Subcutaneous abdominal adipose tissue (tissue), 5 donors: ENCODE measurements at regions not wholly inside any gene's neighbourhood (a gene's known extent, or its start where the extent isn't known, plus 50 kb on each side); places are given as distances from the start of the nearest gene placed in this dataset.

Source experiments
- H3K27ac ChIP-seq: one replicate; pipeline ENCODE4 v1.7.0; 2013; ENCODE audit warnings: low read depth, mild to moderate bottlenecking, inconsistent platforms, low read length, moderate library complexity
- H3K27me3 ChIP-seq, 5 donors: one replicate each; pipeline ENCODE4 v1.7.0; 2013; ENCODE audit warnings: low read length in 5 of 5, inconsistent platforms in 1 of 5; ENCODE audit not compliant: control insufficient read depth in 5 of 5, insufficient read depth in 4 of 5
- H3K36me3 ChIP-seq, 5 donors: one replicate each; pipeline ENCODE4 v1.7.0; 2013; ENCODE audit warnings: low read length in 5 of 5; ENCODE audit not compliant: control insufficient read depth in 5 of 5, insufficient read depth in 5 of 5
- H3K4me1 ChIP-seq, 5 donors: one replicate each; pipeline ENCODE4 v1.7.0; 2013; ENCODE audit warnings: low read length in 5 of 5, mild to moderate bottlenecking in 3 of 5, moderate library complexity in 1 of 5; ENCODE audit not compliant: control insufficient read depth in 5 of 5, insufficient read depth in 5 of 5
- H3K4me3 ChIP-seq, 5 donors: one replicate each; pipeline ENCODE4 v1.7.0; 2013; ENCODE audit warnings: low read length in 5 of 5, low read depth in 1 of 5
- H3K9ac ChIP-seq, 5 donors: one replicate each; pipeline ENCODE4 v1.7.0; 2013; ENCODE audit warnings: low read length in 5 of 5, mild to moderate bottlenecking in 4 of 5, moderate library complexity in 3 of 5
- H3K9me3 ChIP-seq, 5 donors: one replicate each; pipeline ENCODE4 v1.7.0; 2013; ENCODE audit warnings: low read length in 5 of 5; ENCODE audit not compliant: control insufficient read depth in 5 of 5
- donor health status: healthy.
- donor health status: healthy.
- donor health status: healthy.
- donor health status: healthy.
- donor health status: healthy.

DNA sequence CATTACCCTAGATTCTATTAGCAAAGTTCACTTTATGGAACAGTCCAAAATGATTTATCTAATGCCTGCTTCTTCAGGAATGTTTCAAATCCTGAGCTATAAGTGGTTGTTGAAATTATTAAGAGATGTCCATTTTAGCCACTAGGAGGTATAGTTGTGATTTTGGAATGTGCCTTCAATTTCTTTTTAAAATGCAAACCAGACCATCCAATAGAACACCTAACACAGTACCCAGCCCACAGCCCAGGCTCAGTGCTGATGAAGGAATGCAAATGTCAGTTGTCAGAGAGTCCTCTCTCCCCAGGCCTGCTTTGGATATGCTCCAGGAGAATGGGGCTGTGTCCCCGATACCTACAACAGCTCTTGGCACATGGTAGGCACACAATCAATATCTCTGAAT lies 85.8 kb upstream of the E2F8 start:
- Histone ChIP-seq H3K27me3 (peaks cover 0 to 8% (median 0%) of the 10 kb centered on the region in 5 donors), H3K4me3 (no peak overlapping the region), H3K9ac (no peak overlapping the region), H3K27ac (no peak overlapping the region), H3K9me3 (no peaks in the 10 kb centered on the region), H3K4me1 (peaks cover 0 to 5% (median 0%) of the 10 kb centered on the region in 5 donors), H3K36me3 (no peaks in the 10 kb centered on the region)

DNA sequence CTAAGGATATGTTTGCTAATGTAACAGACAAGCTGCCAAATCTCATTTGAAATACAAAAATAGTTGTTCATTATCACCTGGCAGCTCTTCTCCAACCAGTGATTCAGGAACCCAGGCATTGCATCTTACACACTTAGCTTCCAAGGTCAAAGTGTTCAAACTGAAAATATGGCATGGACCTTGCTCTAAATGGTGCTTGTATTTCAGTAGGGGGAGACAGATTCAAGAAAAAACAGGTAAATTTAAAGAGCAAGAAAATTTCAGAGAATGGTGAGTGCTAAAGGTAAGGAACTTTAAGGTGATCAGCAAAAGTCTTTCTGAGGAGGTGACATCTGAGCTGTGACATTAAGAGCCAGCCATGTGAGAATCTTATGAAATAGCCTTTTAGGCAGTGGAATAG lies 82.8 kb upstream of the E2F8 start:
- no peaks in the 10 kb centered on the region for H3K36me3 ChIP-seq
- no peak overlapping the region for H3K4me3 ChIP-seq
- no peak overlapping the region for H3K9ac ChIP-seq
- no peak overlapping the region for H3K27ac ChIP-seq
- H3K27me3 ChIP-seq = peaks cover 0 to 14% (median 5%) of the 10 kb centered on the region in 5 donors
- H3K4me1 ChIP-seq = peaks cover 0 to 7% (median 4%) of the 10 kb centered on the region in 5 donors
- no peaks in the 10 kb centered on the region for H3K9me3 ChIP-seq

DNA sequence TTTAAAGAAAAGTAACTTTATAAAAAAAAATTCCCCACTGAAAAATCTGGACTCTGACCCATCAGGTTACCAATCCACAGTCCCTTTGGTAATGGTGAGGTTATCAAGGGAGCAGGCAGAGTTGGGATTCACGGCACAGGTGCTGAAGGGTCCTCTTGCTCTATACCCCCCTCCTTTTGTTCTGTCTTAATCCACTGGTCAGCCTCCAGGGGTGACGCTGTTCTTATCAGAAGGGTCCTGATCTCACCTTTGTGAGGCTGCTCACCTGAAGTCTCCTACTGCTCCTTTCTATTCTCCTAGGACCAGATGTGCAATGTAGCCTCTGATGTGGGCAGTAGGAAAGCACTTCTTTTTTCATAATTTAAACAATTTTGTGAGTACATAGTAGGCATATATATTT lies 80.6 kb upstream of the E2F8 start:
- Histone ChIP-seq H3K27ac (no peak overlapping the region), H3K36me3 (no peaks in the 10 kb centered on the region), H3K27me3 (peaks cover 0 to 14% (median 6%) of the 10 kb centered on the region in 5 donors), H3K4me1 (peaks cover 7 to 16% (median 12%) of the 10 kb centered on the region in 5 donors), H3K9me3 (no peaks in the 10 kb centered on the region), H3K9ac (no peak overlapping the region), H3K4me3 (no peak overlapping the region)

DNA sequence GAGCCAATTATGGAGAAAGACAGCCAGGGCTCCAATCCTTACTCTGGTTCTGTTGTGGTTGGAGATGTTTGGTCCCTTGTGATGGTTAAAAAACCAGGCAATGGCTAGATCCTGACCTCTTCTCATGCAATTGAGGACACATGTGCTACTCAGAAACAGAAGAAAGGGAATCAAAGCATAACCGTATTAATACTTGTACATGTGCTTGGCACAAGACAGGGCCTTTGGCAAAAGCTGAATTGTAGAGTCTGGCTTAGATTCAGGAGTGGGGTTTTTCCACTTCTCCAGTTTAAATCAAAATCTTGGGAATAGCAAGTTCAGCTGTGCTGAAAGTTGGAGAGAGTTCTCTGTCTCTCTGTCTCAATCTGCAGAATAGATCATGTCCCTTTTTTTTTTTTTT lies 80.1 kb upstream of the E2F8 start:
- Histone ChIP-seq H3K9me3 (no peaks in the 10 kb centered on the region), H3K4me3 (no peak overlapping the region), H3K27ac (no peak overlapping the region), H3K9ac (no peak overlapping the region), H3K4me1 (peaks cover 9 to 19% (median 15%) of the 10 kb centered on the region in 5 donors), H3K27me3 (peaks cover 0 to 14% (median 7%) of the 10 kb centered on the region in 5 donors), H3K36me3 (no peaks in the 10 kb centered on the region)

DNA sequence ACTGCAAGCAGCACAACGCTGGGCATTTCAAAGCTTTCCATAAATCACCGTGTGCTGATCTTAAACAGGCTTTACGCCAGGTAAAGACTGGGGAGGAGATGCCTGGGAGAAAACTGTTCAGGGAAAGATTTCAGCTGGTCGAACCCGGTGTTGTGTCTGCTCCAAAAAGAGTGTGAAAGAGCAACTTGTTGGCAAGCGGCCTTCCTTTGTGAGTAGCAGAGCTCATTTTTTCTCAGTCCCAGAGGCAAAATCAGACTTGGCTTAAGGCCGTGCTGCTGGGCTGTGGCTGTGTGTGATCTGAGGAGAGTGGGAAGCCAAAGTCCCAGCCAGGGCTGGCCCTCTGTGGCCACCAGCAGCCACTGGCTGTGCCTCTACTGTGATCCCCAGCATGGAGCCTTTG lies 75.7 kb upstream of the E2F8 start:
- Histone ChIP-seq H3K4me3 (no peak overlapping the region), H3K27ac (no peak overlapping the region), H3K9me3 (no peaks in the 10 kb centered on the region), H3K4me1 (peaks cover 9 to 22% (median 16%) of the 10 kb centered on the region in 5 donors), H3K27me3 (peaks cover 0 to 8% (median 7%) of the 10 kb centered on the region in 5 donors), H3K9ac (no peak overlapping the region), H3K36me3 (no peaks in the 10 kb centered on the region)

DNA sequence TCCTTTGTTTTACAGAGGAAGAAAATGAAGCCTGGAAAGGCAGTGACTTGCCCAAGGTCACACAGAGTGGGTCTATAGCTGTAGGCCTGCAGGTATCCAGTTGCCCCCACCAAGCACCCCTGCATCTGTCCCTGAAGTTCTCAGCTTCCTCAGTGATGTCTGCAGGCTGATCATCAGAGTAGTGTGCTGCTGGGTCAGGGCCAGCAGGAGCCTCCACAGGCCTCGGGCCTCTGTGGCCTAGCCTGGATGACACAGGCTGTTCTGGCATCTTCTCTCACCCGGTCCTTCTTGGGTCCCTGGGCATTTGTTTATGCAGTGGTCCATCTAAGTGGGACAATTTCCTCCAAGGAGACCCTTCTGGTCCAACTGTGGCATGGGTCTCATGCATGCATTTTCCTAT lies 74.8 kb upstream of the E2F8 start:
- Histone ChIP-seq H3K27ac (no peak overlapping the region), H3K4me1 (peaks cover 9 to 20% (median 11%) of the 10 kb centered on the region in 5 donors), H3K36me3 (no peaks in the 10 kb centered on the region), H3K4me3 (no peak overlapping the region), H3K27me3 (peaks cover 0 to 8% (median 3%) of the 10 kb centered on the region in 5 donors), H3K9me3 (no peaks in the 10 kb centered on the region), H3K9ac (no peak overlapping the region)

DNA sequence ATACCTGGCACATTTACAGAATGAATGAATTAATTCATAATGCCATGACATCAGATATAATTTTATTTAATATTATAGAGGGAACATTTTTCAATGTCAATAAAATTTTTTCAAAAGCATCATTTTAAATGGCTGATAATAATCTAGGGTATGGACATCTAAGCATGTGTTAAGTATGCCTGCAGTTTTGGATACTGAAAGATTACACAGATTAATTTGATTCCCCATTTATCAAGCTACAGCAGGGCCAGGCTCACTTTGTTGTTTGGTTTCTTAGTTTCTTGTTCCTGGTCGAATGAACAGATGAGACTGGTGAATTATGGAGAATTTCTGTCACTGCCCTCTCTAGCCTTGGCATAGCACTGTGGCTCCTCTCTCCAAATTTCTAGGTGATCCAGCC lies 72.4 kb upstream of the E2F8 start:
- no peaks in the 10 kb centered on the region for H3K9me3 ChIP-seq
- H3K36me3 ChIP-seq = no peaks in the 10 kb centered on the region
- peaks cover 0 to 3% (median 0%) of the 10 kb centered on the region in 5 donors for H3K27me3 ChIP-seq
- H3K4me1 ChIP-seq = peaks cover 9 to 20% (median 11%) of the 10 kb centered on the region in 5 donors
- H3K4me3 ChIP-seq = no peak overlapping the region
- no peak overlapping the region for H3K27ac ChIP-seq
- H3K9ac ChIP-seq = no peak overlapping the region

DNA sequence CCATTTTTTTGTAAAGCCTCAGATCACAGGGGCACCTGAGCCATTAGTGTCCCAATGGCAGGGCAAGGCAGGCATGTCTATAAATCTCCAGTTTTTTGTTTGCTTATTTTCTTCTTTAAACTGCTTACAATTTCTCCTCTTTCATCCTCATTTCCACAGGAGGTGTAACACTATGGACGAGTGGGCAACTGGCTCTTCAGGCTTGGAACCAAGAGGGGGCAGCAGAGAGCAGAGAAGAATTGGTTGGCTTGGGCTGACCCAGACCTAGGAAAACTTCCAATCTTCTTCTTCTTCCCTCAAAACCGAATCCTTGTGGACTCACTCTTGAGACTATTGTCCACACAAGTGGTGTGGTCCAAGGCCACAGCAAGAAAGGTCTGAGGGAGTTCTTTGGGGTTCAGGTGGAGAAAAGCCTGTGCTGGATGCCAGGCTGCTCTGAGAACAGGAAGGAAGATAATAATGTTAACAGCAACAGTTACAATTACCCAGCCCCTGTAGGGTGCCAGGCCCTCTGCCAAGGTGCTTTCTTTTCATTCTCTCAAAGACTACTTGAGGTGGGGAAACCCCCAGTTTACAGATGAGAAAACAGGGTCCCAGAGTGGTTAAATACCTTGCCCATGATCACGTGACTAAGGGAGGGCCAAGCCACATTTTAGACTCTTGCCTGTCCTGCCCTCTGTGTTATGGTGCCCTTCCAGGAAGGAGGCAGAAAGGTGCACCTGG lies 70.7 kb upstream of the E2F8 start:
- Histone ChIP-seq H3K9me3 (no peaks in the 10 kb centered on the region), H3K4me1 (peaks cover 3 to 10% (median 4%) of the 10 kb centered on the region in 5 donors), H3K27me3 (peaks cover 0 to 6% (median 3%) of the 10 kb centered on the region in 5 donors), H3K9ac (no peak overlapping the region), H3K4me3 (no peak overlapping the region), H3K36me3 (no peaks in the 10 kb centered on the region), H3K27ac (no peak overlapping the region)

DNA sequence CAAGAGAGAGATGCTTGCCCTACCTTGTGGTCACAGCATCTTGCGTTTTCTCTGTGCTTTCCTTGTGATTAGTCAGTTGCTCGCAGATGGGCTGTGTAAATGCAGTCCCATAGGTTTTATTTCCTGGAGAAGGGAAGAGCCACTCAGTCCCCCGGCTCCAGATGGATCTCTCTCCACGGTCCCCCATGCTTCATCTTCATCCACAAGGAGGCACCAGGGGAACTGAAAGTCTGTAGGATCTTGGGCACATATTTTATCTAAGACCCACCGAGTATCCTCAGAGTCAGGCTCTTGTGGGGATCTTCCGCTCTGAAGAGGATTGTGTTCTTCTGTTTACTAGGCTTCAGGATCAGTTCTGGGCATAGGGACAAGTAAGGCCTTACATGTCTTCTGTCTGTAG lies 66.8 kb upstream of the E2F8 start:
- no peak overlapping the region for H3K9ac ChIP-seq
- H3K4me3 ChIP-seq = no peak overlapping the region
- no peak overlapping the region for H3K27ac ChIP-seq
- peaks cover 0 to 6% (median 0%) of the 10 kb centered on the region in 5 donors for H3K4me1 ChIP-seq
- H3K27me3 ChIP-seq = peaks cover 0 to 4% (median 3%) of the 10 kb centered on the region in 5 donors
- no peaks in the 10 kb centered on the region for H3K9me3 ChIP-seq
- H3K36me3 ChIP-seq = no peaks in the 10 kb centered on the region

DNA sequence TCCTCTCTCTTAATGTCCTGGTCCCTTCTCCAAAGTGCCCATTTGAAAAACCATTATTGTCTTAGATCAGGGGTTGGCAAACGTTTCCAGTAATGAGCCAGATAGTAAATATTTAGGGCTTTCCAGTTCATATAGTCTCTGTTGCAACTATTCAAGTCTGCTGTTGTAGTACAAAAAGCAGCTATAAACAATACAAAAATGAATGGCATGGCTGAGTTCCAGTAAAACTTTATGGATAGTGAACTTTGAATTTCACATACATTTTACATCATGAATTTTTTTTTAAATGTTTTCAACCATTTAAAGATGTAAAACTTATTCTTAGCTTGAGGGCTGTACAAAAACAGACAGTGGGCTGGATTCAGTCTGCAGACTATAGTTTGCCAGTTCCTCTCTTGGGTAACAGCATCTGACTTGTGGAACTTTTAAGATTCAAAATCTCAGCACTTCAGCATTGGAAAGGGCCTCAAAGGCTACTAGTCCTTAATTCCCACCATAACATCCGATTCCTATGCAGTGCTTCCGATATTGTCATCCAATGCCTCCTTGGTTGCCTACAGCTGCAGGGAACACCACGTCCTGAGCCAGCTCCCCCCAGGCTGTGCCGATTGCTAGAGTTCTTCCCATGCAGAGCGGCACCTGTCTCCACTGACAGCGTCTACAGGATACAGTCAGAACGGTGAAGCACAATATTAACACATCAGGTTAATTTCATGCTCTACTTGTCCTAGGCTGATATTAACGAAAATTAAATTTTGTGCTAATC lies 65.6 kb upstream of the E2F8 start:
- Histone ChIP-seq H3K9ac (no peak overlapping the region), H3K27me3 (peaks cover 0 to 4% (median 3%) of the 10 kb centered on the region in 5 donors), H3K27ac (no peak overlapping the region), H3K4me1 (peaks cover 0 to under 1% (median 0%) of the 10 kb centered on the region in 5 donors), H3K36me3 (no peaks in the 10 kb centered on the region), H3K4me3 (no peak overlapping the region), H3K9me3 (no peaks in the 10 kb centered on the region)
